CD4-positive, alpha-beta T cell treated with Interleukin-12 subunit alpha and Interleukin-12 subunit beta, for 1 hour (primary cell): ENCODE measurements at regions not wholly inside any gene's neighbourhood (a gene's known extent, or its start where the extent isn't known, plus 50 kb on each side); places are given as distances from the start of the nearest gene placed in this dataset.

ENCODE experiments used
- DNase-seq: peaks from one replicate; pipeline ENCODE4 v3.0.0-alpha.2; 2020

GRCh38 chr17:72303787-72304733, 183.2 kb downstream of the SOX9 start:
- DNase-seq = no peak

GRCh38 chr17:72304859-72305258, 184.0 kb downstream of the SOX9 start:
- no peak for DNase-seq

- no peak for DNase-seq
Observed at GRCh38 chr17:72305472-72305871, 184.7 kb downstream of the SOX9 start.

DNA sequence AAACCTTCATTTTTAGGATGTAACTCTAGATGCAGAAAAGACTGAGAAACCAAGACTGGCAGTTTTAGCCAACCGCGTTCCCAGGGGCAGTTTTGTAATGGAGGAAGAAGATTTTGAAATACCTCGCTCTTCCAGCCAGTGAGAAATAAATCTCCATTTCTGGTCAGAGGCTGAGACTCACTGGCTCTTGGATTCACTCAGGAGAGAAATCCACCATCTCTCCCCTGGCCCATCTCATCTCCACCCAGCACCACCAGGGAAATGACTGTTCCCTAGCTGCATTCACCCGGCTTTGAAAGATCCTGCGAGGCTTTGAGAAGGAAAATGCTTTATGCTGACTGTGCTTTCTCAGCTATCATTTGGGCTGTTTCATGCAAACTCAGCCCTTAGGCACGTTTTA, 185.2 kb downstream of the SOX9 start:
- no peak for DNase-seq

DNA sequence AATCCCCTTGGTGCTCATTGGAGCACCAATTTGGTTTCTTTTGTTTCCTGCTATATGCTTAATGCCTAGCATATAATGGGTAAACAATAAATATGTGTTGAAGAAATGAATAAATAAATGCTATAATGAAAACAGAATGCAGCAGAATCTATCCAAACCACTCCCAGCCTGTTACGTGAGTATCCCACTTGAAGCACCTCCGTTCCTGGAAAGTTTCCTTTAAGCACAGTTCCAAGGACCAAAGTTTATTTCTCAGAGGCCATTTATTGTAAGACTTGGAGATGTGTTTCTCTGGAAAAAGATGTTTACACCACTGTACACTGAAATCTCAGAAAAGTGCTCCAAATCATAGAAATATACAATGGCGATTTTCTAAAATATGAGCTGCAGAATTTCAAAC, 187.0 kb downstream of the SOX9 start:
- DNase-seq = no peak

GRCh38 chr17:72308744-72309385, 188.0 kb downstream of the SOX9 start:
- DNase-seq = no peak

DNA sequence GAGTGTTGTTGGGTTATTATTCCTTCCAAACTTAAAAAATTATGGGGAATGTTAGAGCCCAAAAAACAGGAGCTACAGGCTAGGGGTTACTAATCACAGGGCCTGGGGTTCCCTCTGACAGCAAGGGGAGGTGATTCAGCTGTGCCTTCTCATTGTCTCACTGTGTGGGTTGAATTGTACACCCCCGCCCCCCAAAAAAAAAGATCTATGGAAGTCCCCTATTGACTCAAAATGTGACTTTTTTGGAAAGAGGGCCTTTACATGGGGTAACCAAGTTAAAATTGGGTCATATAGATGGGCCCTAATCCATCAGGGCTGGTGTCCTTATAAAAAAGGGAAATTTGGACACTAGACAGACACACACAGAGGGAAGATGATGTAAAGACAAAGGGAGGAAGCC, 190.2 kb downstream of the SOX9 start:
- DNase-seq = no peak

GRCh38 chr17:72315122-72315913, 194.5 kb downstream of the SOX9 start:
- DNase-seq = no peak

GRCh38 chr17:72318131-72318530, 197.3 kb downstream of the SOX9 start:
- no peak for DNase-seq

DNA sequence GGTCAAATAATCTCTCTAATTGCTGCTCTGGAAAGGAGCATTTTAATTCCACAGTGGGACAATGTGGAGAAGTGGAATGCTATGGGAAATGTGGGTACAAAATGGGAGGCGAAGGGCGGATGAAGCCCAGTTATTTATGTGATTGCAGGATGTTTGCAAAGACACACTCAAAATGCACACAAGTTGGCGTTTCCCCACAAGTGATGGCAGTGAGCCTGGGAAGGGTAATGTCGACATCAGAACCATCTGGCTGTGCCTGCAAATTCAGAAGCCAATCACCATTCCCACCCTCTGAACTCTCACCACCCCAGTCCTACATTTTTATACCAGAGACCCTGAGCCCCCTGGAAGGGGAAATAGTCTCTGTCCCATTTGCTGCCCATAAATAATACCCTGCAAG, 201.1 kb downstream of the SOX9 start:
- no peak for DNase-seq

DNA sequence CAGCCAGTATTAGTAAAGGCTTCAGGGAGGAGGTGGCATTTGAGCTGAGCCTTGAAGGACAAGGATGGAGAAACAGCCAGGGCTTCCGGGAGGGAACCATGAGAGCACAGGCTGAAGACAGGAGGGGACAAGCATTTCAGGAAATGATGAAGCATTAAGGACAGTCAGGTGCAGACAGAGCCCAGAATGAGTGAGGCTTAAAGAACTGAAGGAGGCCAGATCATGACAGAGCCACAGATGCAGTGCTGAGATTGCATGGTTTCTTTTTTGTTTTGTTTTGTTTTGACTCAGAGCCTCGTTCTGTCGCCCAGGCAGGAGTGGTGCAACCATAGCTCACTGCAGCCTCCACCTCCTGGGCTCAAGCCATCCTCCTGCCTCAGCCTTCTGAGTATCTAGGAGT, 211.5 kb downstream of the SOX9 start:
- no peak for DNase-seq

DNA sequence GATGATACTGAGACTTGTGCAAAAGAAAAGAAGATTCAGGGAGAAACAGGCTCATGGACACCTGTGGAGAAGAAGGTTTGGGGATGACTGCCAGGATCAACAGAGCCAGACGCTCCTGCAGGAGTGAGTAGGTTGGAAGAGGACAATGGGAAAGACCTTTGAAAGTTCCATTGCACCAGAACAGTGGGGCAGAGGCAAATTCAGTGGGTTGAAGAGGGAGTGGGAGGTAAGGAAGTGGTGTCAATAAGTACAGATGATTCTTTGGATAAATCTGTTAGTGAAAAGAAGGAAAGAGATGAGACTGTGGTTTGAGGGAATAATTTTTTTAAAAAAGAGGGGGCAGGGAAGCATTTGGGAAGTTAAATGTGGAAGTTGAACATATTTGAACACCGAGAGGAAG, 212.8 kb downstream of the SOX9 start:
- no peak for DNase-seq

DNA sequence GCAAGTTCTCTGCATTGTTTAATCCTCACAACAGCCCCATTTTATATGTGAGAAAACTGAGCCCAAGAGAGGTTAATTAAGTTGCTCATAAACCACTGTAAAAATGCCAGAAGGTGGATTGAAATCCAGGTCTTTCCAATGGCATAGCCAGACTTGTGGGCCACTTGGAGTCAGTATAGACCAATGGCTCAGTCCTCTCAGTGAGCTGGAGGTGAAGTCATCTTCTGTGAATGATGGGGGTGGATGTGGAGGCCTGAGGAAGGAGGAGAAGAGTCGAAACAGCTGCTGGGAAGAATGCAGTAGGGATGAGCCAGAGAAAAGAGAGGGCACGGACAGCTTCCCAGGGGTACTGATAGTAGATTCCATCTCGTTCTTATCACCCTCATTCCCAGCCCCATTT, 213.4 kb downstream of the SOX9 start:
- DNase-seq = no peak

DNA sequence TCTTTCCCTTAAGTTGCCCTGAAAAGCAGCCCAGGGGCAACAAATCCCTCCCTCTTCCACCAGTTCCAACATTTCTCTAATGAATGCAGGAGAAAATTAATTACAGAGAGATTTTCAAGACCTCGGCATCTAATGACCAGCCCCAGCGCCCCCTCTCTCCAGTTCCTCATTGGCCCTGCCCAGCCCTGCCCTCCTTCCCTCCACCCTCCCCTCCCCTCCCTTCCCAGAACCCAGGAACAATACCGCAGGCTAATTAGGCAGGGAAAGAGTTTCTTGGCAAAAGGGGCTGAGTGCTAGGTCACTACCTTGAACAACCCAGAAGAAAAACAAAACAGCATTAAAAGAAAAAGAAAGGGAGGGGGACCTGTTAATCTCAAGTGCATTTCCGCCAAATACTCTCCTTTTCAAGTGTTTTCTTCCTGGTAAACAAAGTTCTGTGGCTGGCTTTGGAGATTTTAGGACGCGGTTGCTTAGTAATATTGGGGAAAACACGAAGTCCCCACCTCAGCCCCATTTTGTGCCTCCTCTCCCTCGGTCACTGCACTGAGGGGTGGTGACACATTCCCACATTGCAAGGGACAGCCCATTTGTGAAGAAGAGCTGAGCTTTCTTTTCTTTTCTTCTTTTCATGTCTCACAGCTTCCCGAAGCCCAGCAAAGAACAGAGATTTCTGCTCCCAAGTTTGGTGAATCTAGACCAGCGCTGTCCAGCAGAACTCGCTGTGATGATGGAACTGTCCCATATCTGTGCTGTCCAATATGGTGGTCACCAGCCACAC, 215.4 kb downstream of the SOX9 start:
- no peak for DNase-seq

- DNase-seq = no peak
Observed at GRCh38 chr17:72336804-72337070, 215.9 kb downstream of the SOX9 start.

GRCh38 chr17:72338304-72338703, 217.5 kb downstream of the SOX9 start:
- DNase-seq = no peak

DNA sequence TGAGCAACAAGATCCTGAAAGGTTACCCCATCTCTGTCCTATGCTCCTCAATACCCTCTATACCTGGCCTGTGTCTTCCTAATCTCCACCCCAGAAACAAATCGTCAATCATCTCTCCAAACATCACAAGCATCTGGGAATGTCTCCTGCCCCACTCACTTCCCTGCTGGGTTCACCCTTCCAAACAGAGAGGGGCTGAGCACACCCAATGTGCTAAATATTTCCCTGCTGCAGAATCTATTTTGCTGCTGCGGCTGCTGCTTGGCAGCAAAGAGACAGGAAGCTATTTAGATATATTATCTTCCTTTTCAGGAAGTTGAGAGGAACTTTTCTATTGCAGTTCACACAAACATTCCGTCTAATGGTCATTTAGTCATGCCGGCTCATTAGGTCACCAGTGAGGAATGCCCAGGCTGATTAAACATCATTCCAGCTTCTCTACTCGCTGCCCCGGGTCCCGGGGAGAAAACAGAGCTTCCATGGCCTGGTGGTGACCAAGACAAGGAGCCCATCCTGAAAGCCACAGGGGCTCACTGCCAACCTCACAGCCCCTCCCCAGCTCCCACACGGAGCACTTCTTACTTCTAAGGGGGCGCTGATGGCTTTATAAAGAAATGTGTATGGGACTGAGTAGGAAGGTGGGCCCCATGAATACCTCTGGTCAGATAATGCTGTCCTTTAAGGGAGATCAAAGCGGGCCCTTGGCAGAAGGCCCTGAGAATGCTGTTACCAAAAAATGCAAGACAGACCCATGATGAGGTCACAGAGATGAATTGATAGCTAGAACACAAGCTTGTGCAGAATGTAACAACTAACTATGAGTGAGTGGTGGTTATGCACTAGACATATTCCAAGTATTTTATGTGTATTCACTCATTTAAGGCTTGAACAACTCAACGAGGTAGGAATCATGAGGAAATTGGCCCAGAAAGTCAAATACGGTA, 218.3 kb downstream of the SOX9 start:
- DNase-seq = no peak

GRCh38 chr17:72340836-72341235, 220.0 kb downstream of the SOX9 start:
- no peak for DNase-seq

DNA sequence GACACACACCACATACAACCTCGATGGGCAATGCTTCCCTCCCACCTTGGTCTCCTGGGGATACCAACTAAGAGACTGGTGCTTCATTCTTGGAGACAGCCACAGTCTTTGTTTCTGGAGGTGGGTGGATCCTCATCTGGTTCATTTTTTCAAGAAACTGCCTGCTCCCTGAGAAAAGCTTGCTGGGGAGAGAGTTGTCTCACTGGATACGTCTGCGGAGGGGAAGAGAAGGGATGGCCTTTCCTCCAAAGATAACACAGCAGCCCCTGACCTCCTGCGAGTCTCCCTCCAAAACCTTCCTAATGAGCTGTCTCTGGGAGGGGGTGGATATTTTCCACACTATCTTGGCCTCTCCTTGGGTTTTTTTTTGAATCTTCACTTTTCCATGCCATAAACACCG, 221.2 kb downstream of the SOX9 start:
- DNase-seq = no peak

GRCh38 chr17:72342627-72343527, 222.1 kb downstream of the SOX9 start:
- DNase-seq = no peak

DNA sequence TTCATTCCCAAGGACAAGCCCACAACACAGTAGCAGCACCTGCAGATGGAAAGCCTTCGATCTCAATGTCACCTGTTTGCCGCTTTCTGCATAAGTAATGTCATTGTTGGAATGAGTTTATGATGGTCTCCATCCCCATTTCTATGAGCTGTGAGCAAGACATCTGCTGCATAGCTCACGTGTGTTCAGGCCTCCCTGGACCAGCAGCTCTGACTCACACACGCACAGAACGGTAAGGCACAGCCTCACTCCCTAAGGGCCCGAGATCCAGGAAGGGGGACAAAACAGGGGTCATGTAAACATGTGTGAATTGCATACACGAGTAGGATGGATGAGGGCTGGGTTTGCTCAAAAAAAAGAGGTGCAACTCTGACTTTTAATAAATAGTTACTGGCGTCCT, 223.1 kb downstream of the SOX9 start:
- DNase-seq = no peak
